Liver (tissue), 3 donors: ENCODE measurements at regions not wholly inside any gene's neighbourhood (a gene's known extent, or its start where the extent isn't known, plus 50 kb on each side); places are given as distances from the start of the nearest gene placed in this dataset.
"Not testable (repeated sequence)": the region's sequence is repeated elsewhere in the genome, so short reads cannot be mapped to it uniquely, and the experiment has no call there.

ENCODE experiments used
- EGR1 ChIP-seq, 2 donors: IDR thresholded peaks; 2 replicates each; pipeline ENCODE4 v1.6.1; 2016 to 2018; ENCODE audit warnings: antibody characterized with exemption in 2 of 2, low read depth in 2 of 2
- NR2F2 ChIP-seq: IDR thresholded peaks from 2 replicates; pipeline ENCODE4 v1.6.1; 2016; ENCODE audit warnings: antibody characterized with exemption
- YY1 ChIP-seq: IDR thresholded peaks from 2 replicates; pipeline ENCODE4 v1.6.1; 2016; ENCODE audit warnings: antibody characterized with exemption, mild to moderate bottlenecking
- TF ChIP-seq, protein P1 (sequence below): fragments of 150-350 bp; IDR thresholded peaks from 2 replicates; pipeline ENCODE4 v1.5.1; 2017; ENCODE audit warnings: improper control_type of control experiment, low read depth, low read length; ENCODE audit not compliant: missing input control
- TF ChIP-seq, protein P2 (sequence below): IDR thresholded peaks from 2 replicates; pipeline ENCODE4 v1.6.1; 2016; ENCODE audit warnings: antibody characterized with exemption
- TF ChIP-seq, protein P3 (sequence below): IDR thresholded peaks from 2 replicates; pipeline ENCODE4 v1.6.1; 2016; ENCODE audit warnings: antibody characterized with exemption
- donor health status: healthy.
- donor health status: healthy.

DNA sequence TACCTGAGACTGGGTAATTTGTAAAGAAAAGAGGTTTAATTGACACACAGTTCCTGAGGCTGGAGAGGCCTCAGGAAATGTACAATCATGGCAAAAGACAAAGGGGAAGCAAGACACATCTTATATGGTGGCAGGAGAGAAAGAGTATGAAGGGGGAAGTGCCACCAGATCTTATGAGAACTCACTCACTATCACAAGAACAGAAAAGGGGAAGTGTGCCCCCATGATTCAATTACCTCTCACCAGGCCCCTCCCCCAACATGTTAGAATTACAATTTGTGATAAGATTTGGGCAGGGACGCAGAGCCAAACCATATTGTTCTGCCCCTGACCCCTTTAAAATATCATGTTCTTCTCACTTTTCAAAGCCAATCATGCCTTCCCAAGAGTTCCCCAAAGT lies 744.2 kb upstream of the CDH18 start:
- TF ChIP-seq, protein P1, sequence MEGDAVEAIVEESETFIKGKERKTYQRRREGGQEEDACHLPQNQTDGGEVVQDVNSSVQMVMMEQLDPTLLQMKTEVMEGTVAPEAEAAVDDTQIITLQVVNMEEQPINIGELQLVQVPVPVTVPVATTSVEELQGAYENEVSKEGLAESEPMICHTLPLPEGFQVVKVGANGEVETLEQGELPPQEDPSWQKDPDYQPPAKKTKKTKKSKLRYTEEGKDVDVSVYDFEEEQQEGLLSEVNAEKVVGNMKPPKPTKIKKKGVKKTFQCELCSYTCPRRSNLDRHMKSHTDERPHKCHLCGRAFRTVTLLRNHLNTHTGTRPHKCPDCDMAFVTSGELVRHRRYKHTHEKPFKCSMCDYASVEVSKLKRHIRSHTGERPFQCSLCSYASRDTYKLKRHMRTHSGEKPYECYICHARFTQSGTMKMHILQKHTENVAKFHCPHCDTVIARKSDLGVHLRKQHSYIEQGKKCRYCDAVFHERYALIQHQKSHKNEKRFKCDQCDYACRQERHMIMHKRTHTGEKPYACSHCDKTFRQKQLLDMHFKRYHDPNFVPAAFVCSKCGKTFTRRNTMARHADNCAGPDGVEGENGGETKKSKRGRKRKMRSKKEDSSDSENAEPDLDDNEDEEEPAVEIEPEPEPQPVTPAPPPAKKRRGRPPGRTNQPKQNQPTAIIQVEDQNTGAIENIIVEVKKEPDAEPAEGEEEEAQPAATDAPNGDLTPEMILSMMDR: not testable (repeated sequence)
- TF ChIP-seq NR2F2; EGR1 (IDR thresholded peaks at IDR 0.05; ENCODE audit: low read depth in 2 of 2); YY1: not testable (repeated sequence)
- TF ChIP-seq, protein P2, sequence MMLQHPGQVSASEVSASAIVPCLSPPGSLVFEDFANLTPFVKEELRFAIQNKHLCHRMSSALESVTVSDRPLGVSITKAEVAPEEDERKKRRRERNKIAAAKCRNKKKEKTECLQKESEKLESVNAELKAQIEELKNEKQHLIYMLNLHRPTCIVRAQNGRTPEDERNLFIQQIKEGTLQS: not testable (repeated sequence)
- TF ChIP-seq, protein P3, sequence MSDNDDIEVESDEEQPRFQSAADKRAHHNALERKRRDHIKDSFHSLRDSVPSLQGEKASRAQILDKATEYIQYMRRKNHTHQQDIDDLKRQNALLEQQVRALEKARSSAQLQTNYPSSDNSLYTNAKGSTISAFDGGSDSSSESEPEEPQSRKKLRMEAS: not testable (repeated sequence)
